ENCODE measurements at regions not wholly inside any gene's neighbourhood (a gene's known extent, or its start where the extent isn't known, plus 50 kb on each side); places are given as distances from the start of the nearest gene placed in this dataset.

DNA sequence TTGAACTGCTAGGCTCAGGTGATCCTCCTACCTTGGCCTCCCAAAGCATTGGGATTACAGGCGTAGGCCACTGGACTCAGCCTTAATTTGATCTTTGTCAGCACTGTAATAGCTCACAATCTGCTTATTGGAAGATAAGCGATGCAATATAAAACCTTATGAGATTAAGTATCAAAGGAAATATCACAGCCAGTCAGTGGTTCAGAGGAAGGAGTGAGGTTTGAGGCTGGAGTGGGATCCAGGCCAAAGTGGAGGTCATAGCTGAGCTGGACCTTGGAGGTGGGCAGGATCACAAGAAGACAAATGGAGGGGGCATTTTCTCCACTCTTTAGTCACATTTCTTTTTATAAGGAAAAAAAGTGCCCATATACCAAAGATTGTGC, 228.5 kb downstream of the RHOU start:
- TF ChIP-seq, protein P1, sequence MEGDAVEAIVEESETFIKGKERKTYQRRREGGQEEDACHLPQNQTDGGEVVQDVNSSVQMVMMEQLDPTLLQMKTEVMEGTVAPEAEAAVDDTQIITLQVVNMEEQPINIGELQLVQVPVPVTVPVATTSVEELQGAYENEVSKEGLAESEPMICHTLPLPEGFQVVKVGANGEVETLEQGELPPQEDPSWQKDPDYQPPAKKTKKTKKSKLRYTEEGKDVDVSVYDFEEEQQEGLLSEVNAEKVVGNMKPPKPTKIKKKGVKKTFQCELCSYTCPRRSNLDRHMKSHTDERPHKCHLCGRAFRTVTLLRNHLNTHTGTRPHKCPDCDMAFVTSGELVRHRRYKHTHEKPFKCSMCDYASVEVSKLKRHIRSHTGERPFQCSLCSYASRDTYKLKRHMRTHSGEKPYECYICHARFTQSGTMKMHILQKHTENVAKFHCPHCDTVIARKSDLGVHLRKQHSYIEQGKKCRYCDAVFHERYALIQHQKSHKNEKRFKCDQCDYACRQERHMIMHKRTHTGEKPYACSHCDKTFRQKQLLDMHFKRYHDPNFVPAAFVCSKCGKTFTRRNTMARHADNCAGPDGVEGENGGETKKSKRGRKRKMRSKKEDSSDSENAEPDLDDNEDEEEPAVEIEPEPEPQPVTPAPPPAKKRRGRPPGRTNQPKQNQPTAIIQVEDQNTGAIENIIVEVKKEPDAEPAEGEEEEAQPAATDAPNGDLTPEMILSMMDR (IDR thresholded peaks at IDR 0.05; ENCODE audit: low read depth, low read length): no peak
- no peak for TF ChIP-seq EZH2phosphoT487 (IDR thresholded peaks at IDR 0.05; ENCODE audit: low read depth)

All from OCI-LY3 (cell line).